GM23338 (cell line): ENCODE measurements at regions not wholly inside any gene's neighbourhood (a gene's known extent, or its start where the extent isn't known, plus 50 kb on each side); places are given as distances from the start of the nearest gene placed in this dataset.

Experiments used
- ATAC-seq: fragments of 200-7000 bp; cut with Tn5 transposase; 3 replicates; pipeline ENCODE4 v1.9.1; 2020
- DNase-seq: peaks from one replicate; pipeline ENCODE4 v3.0.0-alpha.2; 2015; ENCODE audit warnings: low spot score
- H2AFZ ChIP-seq: fragments of 200-600 bp; sonication (generic); 2 replicates; pipeline ENCODE4 v1.8.0; 2016; ENCODE audit warnings: antibody characterized with exemption, mild to moderate bottlenecking, moderate library complexity
- H3F3A ChIP-seq: fragments of 200-600 bp; sonication (generic); replicated peaks from 2 replicates; pipeline ENCODE4 v1.8.0; 2017; ENCODE audit warnings: antibody characterized with exemption, mixed run types, low read depth
- H3K27ac ChIP-seq: fragments of 200-600 bp; sonication (generic); 2 replicates; pipeline ENCODE4 v1.6.1; 2016; ENCODE audit warnings: low read depth
- H3K27me3 ChIP-seq: fragments of 200-600 bp; sonication (generic); 2 replicates; pipeline ENCODE4 v1.8.0; 2016; ENCODE audit warnings: mild to moderate bottlenecking, mixed run types, moderate library complexity; ENCODE audit not compliant: insufficient read depth
- H3K36me3 ChIP-seq: fragments of 200-600 bp; sonication (generic); 2 replicates; pipeline ENCODE4 v1.8.0; 2016; ENCODE audit warnings: mild to moderate bottlenecking; ENCODE audit not compliant: insufficient read depth
- H3K4me1 ChIP-seq: fragments of 200-600 bp; sonication (generic); 2 replicates; pipeline ENCODE4 v1.8.0; 2016; ENCODE audit warnings: mild to moderate bottlenecking, moderate library complexity; ENCODE audit not compliant: insufficient read depth
- H3K4me2 ChIP-seq: fragments of 200-600 bp; sonication (generic); 2 replicates; pipeline ENCODE4 v1.7.1; 2017; ENCODE audit warnings: mixed run types
- H3K4me3 ChIP-seq: fragments of 200-600 bp; sonication (generic); 2 replicates; pipeline ENCODE4 v1.6.1; 2016; ENCODE audit warnings: mixed run types
- H3K79me2 ChIP-seq: fragments of 200-600 bp; sonication (generic); replicated peaks from 2 replicates; pipeline ENCODE4 v1.8.0; 2017; ENCODE audit warnings: mild to moderate bottlenecking; ENCODE audit not compliant: insufficient read depth
- H3K9me2 ChIP-seq: fragments of 200-600 bp; sonication (generic); 2 replicates; pipeline ENCODE4 v1.8.0; 2017; ENCODE audit not compliant: insufficient read depth
- H4K20me1 ChIP-seq: fragments of 200-600 bp; sonication (generic); replicated peaks from 2 replicates; pipeline ENCODE4 v1.8.0; 2017; ENCODE audit warnings: mild to moderate bottlenecking; ENCODE audit not compliant: insufficient read depth
- H3K27ac Mint-ChIP-seq: 2 replicates; pipeline ENCODE4 v1.8.0; 2020; ENCODE audit warnings: inconsistent platforms, mild to moderate bottlenecking, moderate library complexity, mixed read lengths
- H3K27me3 Mint-ChIP-seq: 3 replicates; pipeline ENCODE4 v1.8.0; 2022; ENCODE audit warnings: low read depth, mild to moderate bottlenecking, moderate library complexity, mixed read lengths, inconsistent platforms; ENCODE audit not compliant: insufficient read depth, poor library complexity
- H3K36me3 Mint-ChIP-seq: 3 replicates; pipeline ENCODE4 v1.8.0; 2021; ENCODE audit warnings: low read depth, mild to moderate bottlenecking, inconsistent platforms, moderate library complexity, mixed read lengths
- H3K4me1 Mint-ChIP-seq: 3 replicates; pipeline ENCODE4 v1.8.0; 2020; ENCODE audit warnings: mild to moderate bottlenecking, inconsistent platforms, mixed read lengths
- H3K4me3 Mint-ChIP-seq: 3 replicates; pipeline ENCODE4 v1.8.0; 2021; ENCODE audit warnings: moderate library complexity, mild to moderate bottlenecking, inconsistent platforms, mixed read lengths
- H3K9me3 Mint-ChIP-seq: 3 replicates; pipeline ENCODE4 v1.8.0; 2020; ENCODE audit warnings: moderate library complexity, mild to moderate bottlenecking, inconsistent platforms, mixed read lengths
- CREB1 ChIP-seq: fragments of 250-450 bp; sonication (Bioruptor Pico); IDR thresholded peaks from 2 replicates; pipeline ENCODE4 v1.5.0; 2020; ENCODE audit warnings: low read depth, mild to moderate bottlenecking, moderate library complexity
- CTCF ChIP-seq, 2 experiments: fragments of 200-600 bp in 1 of 2; sonication (generic) in 1 of 2; conservative IDR thresholded peaks; 2 replicates each; pipeline versions ENCODE4 v1.5.1 to v1.6.1; 2016 to 2017; ENCODE audit warnings: antibody characterized with exemption in 2 of 2, low read depth in 2 of 2, mild to moderate bottlenecking in 2 of 2, moderate library complexity in 1 of 2
- ETS1 ChIP-seq: IDR thresholded peaks from 2 replicates; pipeline ENCODE4 v1.6.1; 2016; ENCODE audit warnings: antibody characterized with exemption
- EZH2 ChIP-seq: fragments of 200-600 bp; sonication (generic); IDR thresholded peaks from one replicate; pipeline ENCODE4 v1.8.0; 2017; ENCODE audit warnings: antibody characterized with exemption, mild to moderate bottlenecking, low read depth; ENCODE audit not compliant: unreplicated experiment
- EZH2phosphoT487 ChIP-seq: fragments of 200-600 bp; sonication (generic); IDR thresholded peaks from one replicate; pipeline ENCODE4 v1.8.1; 2018; ENCODE audit warnings: antibody characterized with exemption; ENCODE audit not compliant: unreplicated experiment
- JUNB ChIP-seq: IDR thresholded peaks from one replicate; pipeline ENCODE4 v1.6.1; 2016; ENCODE audit warnings: antibody characterized with exemption; ENCODE audit not compliant: unreplicated experiment
- NANOG ChIP-seq: IDR thresholded peaks from 2 replicates; pipeline ENCODE4 v1.6.1; 2016; ENCODE audit warnings: antibody characterized with exemption, borderline replicate concordance
- POLR2AphosphoS5 ChIP-seq: IDR thresholded peaks from 2 replicates; pipeline ENCODE4 v1.6.1; 2016; ENCODE audit warnings: antibody characterized with exemption, low read depth
- REST ChIP-seq: IDR thresholded peaks from one replicate; pipeline ENCODE4 v1.6.1; 2018; ENCODE audit warnings: antibody characterized with exemption; ENCODE audit not compliant: unreplicated experiment
- STAT1 ChIP-seq: IDR thresholded peaks from one replicate; pipeline ENCODE4 v1.6.1; 2016; ENCODE audit warnings: antibody characterized with exemption; ENCODE audit not compliant: unreplicated experiment
- ZNF114 ChIP-seq: fragments of 250-450 bp; sonication (Bioruptor Pico); IDR thresholded peaks from 2 replicates; pipeline ENCODE4 v1.5.0; 2020; ENCODE audit warnings: mild to moderate bottlenecking, moderate library complexity
- ZNF331 ChIP-seq: fragments of 250-450 bp; sonication (Bioruptor Pico); IDR thresholded peaks from 2 replicates; pipeline ENCODE4 v1.5.0; 2020; ENCODE audit warnings: low read depth, mild to moderate bottlenecking, moderate library complexity

GRCh38 chr10:91574236-91574635 is 58.6 kb downstream of the PPP1R3C start (continued):
- TF ChIP-seq CTCF (conservative IDR thresholded peaks at IDR 0.05; ENCODE audit: low read depth in 2 of 2) (no peak), EZH2 (no peak), REST (no peak), STAT1 (no peak), EZH2phosphoT487 (no peak), POLR2AphosphoS5 (no peak), ZNF114 (CRISPR knock-in tag) (no peak), JUNB (no peak), CREB1 (CRISPR knock-in tag) (no peak), ZNF331 (CRISPR knock-in tag) (no peak), ETS1 (no peak), NANOG (no peak)

- no peaks in the 10 kb centered on the region for H3K36me3 Mint-ChIP-seq
- Histone ChIP-seq H3K27ac (no peak overlapping the region), H3K27me3 (no peaks in the 10 kb centered on the region), H4K20me1 (no peaks in the 10 kb centered on the region), H3K79me2 (no peaks in the 10 kb centered on the region), H3K4me3 (no peak overlapping the region), H3K9me2 (peaks cover 4% of the 10 kb centered on the region; the same call in 1 of the 2 replicates), H3K4me2 (no peak overlapping the region), H3K36me3 (no peaks in the 10 kb centered on the region), H3K4me1 (no peaks in the 10 kb centered on the region), H2AFZ (no peak overlapping the region), H3F3A (no peaks in the 10 kb centered on the region)
- H3K4me1 Mint-ChIP-seq = peaks cover 4% of the 10 kb centered on the region
- DNase-seq = no peak
- H3K4me3 Mint-ChIP-seq = no peak overlapping the region
- TF ChIP-seq JUNB (no peak), CREB1 (CRISPR knock-in tag) (no peak), NANOG (no peak), STAT1 (no peak)
- no peaks in the 10 kb centered on the region for H3K27me3 Mint-ChIP-seq
- ATAC-seq = no peak
- no peaks in the 10 kb centered on the region for H3K9me3 Mint-ChIP-seq
- no peak overlapping the region for H3K27ac Mint-ChIP-seq
Observed at GRCh38 chr10:91573320-91573719, 59.6 kb downstream of the PPP1R3C start.
